ENCODE measurements at regions not wholly inside any gene's neighbourhood (a gene's known extent, or its start where the extent isn't known, plus 50 kb on each side); places are given as distances from the start of the nearest gene placed in this dataset.

- no peaks in the 10 kb centered on the region for H3K9me3 ChIP-seq
- no peaks in the 10 kb centered on the region for H3K27me3 ChIP-seq
- DNase-seq (ENCODE audit: low spot score in 2 of 2), result no peak
- no peaks in the 10 kb centered on the region for H3K36me3 ChIP-seq
- H3K27ac ChIP-seq, result no peak overlapping the region
- H3K4me3 ChIP-seq, result no peak overlapping the region
- H3K4me1 ChIP-seq, result no peaks in the 10 kb centered on the region
- no peak for TF ChIP-seq POLR2AphosphoS5 (IDR thresholded peaks at IDR 0.05)
- TF ChIP-seq, protein P1, sequence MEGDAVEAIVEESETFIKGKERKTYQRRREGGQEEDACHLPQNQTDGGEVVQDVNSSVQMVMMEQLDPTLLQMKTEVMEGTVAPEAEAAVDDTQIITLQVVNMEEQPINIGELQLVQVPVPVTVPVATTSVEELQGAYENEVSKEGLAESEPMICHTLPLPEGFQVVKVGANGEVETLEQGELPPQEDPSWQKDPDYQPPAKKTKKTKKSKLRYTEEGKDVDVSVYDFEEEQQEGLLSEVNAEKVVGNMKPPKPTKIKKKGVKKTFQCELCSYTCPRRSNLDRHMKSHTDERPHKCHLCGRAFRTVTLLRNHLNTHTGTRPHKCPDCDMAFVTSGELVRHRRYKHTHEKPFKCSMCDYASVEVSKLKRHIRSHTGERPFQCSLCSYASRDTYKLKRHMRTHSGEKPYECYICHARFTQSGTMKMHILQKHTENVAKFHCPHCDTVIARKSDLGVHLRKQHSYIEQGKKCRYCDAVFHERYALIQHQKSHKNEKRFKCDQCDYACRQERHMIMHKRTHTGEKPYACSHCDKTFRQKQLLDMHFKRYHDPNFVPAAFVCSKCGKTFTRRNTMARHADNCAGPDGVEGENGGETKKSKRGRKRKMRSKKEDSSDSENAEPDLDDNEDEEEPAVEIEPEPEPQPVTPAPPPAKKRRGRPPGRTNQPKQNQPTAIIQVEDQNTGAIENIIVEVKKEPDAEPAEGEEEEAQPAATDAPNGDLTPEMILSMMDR (IDR thresholded peaks at IDR 0.05), result no peak
- no peak for TF ChIP-seq EP300 (IDR thresholded peaks at IDR 0.05)
- TF ChIP-seq POLR2A (IDR thresholded peaks at IDR 0.05), result no peak
- 44% methylated on average over 14 of the region's 14 CpGs for WGBS
Measured at GRCh38 chr4:186948361-186949242, 224.9 kb upstream of the FAT1 start.

GRCh38 chr4:186949847-186950246, 226.2 kb upstream of the FAT1 start:
- Histone ChIP-seq H3K36me3 (no peaks in the 10 kb centered on the region), H3K4me3 (no peak overlapping the region), H3K27ac (no peak overlapping the region), H3K4me1 (peaks cover 2% of the 10 kb centered on the region), H3K9me3 (no peaks in the 10 kb centered on the region), H3K27me3 (no peaks in the 10 kb centered on the region)
- no peak for DNase-seq (ENCODE audit: low spot score in 2 of 2)
- TF ChIP-seq POLR2AphosphoS5 (IDR thresholded peaks at IDR 0.05), result no peak
- TF ChIP-seq, protein P1 (IDR thresholded peaks at IDR 0.05), result no peak
- TF ChIP-seq POLR2A (IDR thresholded peaks at IDR 0.05), result no peak
- no peak for TF ChIP-seq EP300 (IDR thresholded peaks at IDR 0.05)
- 94% methylated on average over 6 of the region's 6 CpGs for WGBS

DNA sequence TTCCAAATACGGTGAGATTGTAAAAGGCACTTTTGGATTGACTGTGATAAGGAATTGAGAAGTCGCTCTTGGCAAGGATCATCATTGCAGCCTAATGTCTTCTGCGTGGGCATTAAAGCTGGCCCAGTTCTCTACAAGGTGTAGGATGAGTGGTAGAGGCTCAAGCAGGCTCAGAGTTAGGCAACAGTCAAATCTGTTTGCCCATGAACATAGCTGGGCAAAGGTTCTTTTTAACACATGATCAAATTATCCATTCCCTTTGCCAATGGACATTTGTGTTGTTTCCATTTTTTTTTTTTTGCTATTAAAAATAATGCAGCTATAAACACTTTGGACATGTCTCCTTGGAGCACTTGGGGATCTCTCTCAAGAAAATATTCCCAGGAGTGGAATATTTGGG, 229.1 kb upstream of the FAT1 start:
- no peaks in the 10 kb centered on the region for H3K9me3 ChIP-seq
- TF ChIP-seq EP300 (IDR thresholded peaks at IDR 0.05) (no peak), POLR2AphosphoS5 (IDR thresholded peaks at IDR 0.05) (no peak), POLR2A (IDR thresholded peaks at IDR 0.05) (no peak)
- TF ChIP-seq, protein P1 (IDR thresholded peaks at IDR 0.05), result no peak
- 88% methylated on average over 3 of the region's 3 CpGs for WGBS
- DNase-seq (ENCODE audit: low spot score in 2 of 2), result no peak
- H3K27me3 ChIP-seq, result no peaks in the 10 kb centered on the region
- no peaks in the 10 kb centered on the region for H3K36me3 ChIP-seq
- H3K4me1 ChIP-seq, result peaks cover 2% of the 10 kb centered on the region
- H3K4me3 ChIP-seq, result no peak overlapping the region
- no peak overlapping the region for H3K27ac ChIP-seq

DNA sequence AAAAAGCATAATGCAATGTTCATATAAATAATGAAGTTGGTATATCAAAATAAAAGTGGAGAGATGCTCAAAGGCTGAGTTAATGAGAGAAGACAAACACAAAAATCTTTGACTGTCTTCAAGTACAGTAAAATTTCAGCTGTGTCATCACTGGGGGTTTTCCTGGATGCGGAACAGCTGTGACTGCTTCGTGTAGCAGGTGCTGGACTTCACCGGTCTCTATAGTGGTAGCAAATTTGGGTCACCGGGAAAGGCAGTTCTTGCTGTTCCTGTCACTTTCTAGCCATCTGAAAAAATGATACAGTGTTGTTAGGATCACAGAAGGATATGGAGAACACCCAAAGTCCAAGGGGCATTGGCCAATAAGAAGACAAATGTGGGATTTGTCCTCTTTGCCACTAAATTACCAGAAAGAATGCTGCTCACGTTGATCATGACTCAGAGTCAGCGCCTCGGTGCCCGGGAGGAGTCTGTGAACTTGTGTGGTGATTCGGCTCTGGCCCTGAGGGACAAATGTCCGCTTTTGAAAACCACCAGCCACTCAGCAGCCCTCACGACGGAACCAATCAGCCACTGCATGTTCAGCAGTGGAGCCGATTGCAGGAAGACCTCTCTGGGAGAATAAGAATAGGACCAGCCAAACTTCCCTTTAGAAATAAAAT, 230.1 kb upstream of the FAT1 start:
- H3K27ac ChIP-seq, result peak overlapping the region; percentile 2
- 62% methylated on average over 13 of the region's 13 CpGs for WGBS
- DNase-seq (ENCODE audit: low spot score in 2 of 2), result no peak
- no peaks in the 10 kb centered on the region for H3K36me3 ChIP-seq
- H3K9me3 ChIP-seq, result no peaks in the 10 kb centered on the region
- H3K4me1 ChIP-seq, result peaks cover 2% of the 10 kb centered on the region
- TF ChIP-seq POLR2A (IDR thresholded peaks at IDR 0.05) (no peak), POLR2AphosphoS5 (IDR thresholded peaks at IDR 0.05) (no peak), EP300 (IDR thresholded peaks at IDR 0.05) (no peak)
- TF ChIP-seq, protein P1 (IDR thresholded peaks at IDR 0.05), result no peak
- no peak overlapping the region for H3K4me3 ChIP-seq
- no peaks in the 10 kb centered on the region for H3K27me3 ChIP-seq

GRCh38 chr4:186954509-186954908, 230.9 kb upstream of the FAT1 start:
- 66% methylated on average over 5 of the region's 5 CpGs for WGBS
- DNase-seq (ENCODE audit: low spot score in 2 of 2), result no peak
- H3K4me3 ChIP-seq, result no peak overlapping the region
- H3K9me3 ChIP-seq, result no peaks in the 10 kb centered on the region
- H3K27me3 ChIP-seq, result no peaks in the 10 kb centered on the region
- TF ChIP-seq POLR2AphosphoS5 (IDR thresholded peaks at IDR 0.05) (no peak), POLR2A (IDR thresholded peaks at IDR 0.05) (no peak), EP300 (IDR thresholded peaks at IDR 0.05) (no peak)
- TF ChIP-seq, protein P1 (IDR thresholded peaks at IDR 0.05), result no peak
- peak overlapping the region; percentile 2 for H3K27ac ChIP-seq
- H3K4me1 ChIP-seq, result peaks cover 2% of the 10 kb centered on the region
- no peaks in the 10 kb centered on the region for H3K36me3 ChIP-seq
